Transverse colon (tissue), 3 donors: ENCODE measurements at regions not wholly inside any gene's neighbourhood (a gene's known extent, or its start where the extent isn't known, plus 50 kb on each side); places are given as distances from the start of the nearest gene placed in this dataset.

Experiments
- CTCF ChIP-seq, 5 experiments: fragments of 200-600 bp in 3 of 5; fragments of 450-650 bp in 2 of 5; sonication (generic) in 3 of 5; IDR thresholded peaks; 1 replicate in 2 of 5; 2 replicates in 3 of 5; pipeline ENCODE4 v1.5.1; 2016 to 2017; ENCODE audit warnings: antibody characterized with exemption in 5 of 5, inconsistent platforms in 3 of 5, mild to moderate bottlenecking in 2 of 5, moderate library complexity in 1 of 5
- EP300 ChIP-seq: sonication (generic); formaldehyde crosslinking; IDR thresholded peaks from one replicate; pipeline ENCODE4 v1.6.1; 2017; ENCODE audit warnings: antibody characterized with exemption, low read depth
- POLR2A ChIP-seq: fragments of 450-650 bp; IDR thresholded peaks from one replicate; pipeline ENCODE4 v1.6.1; 2016; ENCODE audit warnings: antibody characterized with exemption, mild to moderate bottlenecking, moderate library complexity

- TF ChIP-seq CTCF (IDR thresholded peaks at IDR 0.05) (no peak), EP300 (no peak), POLR2A (no peak)
Observed at GRCh38 chr4:122090989-122091388, 61.1 kb upstream of the BLTP1 start.
